Neuronal stem cell (in vitro differentiated cells): ENCODE measurements at regions not wholly inside any gene's neighbourhood (a gene's known extent, or its start where the extent isn't known, plus 50 kb on each side); places are given as distances from the start of the nearest gene placed in this dataset.

Source experiments
- DNase-seq: peaks from one replicate; pipeline ENCODE4 v3.0.0-alpha.2; 2013; ENCODE audit warnings: low spot score
- H2AFZ ChIP-seq: one replicate; pipeline ENCODE4 v1.6.1; 2013; ENCODE audit warnings: mild to moderate bottlenecking, low read length, inconsistent platforms
- H2AK5ac ChIP-seq: 2 replicates; pipeline ENCODE4 v1.6.1; 2013; ENCODE audit warnings: low read depth, mild to moderate bottlenecking, inconsistent platforms, low read length, moderate library complexity, mixed read lengths
- H2BK120ac ChIP-seq: 2 replicates; pipeline ENCODE4 v1.6.1; 2013; ENCODE audit warnings: low read depth, mild to moderate bottlenecking, inconsistent platforms, low read length, moderate library complexity, mixed read lengths
- H2BK12ac ChIP-seq: one replicate; pipeline ENCODE4 v1.6.1; 2013; ENCODE audit warnings: low read length, inconsistent platforms
- H2BK15ac ChIP-seq: 2 replicates; pipeline ENCODE4 v1.6.1; 2013; ENCODE audit warnings: mild to moderate bottlenecking, low read length, inconsistent platforms, mixed read lengths
- H2BK5ac ChIP-seq: one replicate; pipeline ENCODE4 v1.6.1; 2013; ENCODE audit warnings: inconsistent platforms, mild to moderate bottlenecking, low read length, moderate library complexity
- H3K14ac ChIP-seq: one replicate; pipeline ENCODE4 v1.6.1; 2013; ENCODE audit warnings: low read length, inconsistent platforms
- H3K18ac ChIP-seq: 2 replicates; pipeline ENCODE4 v1.6.1; 2013; ENCODE audit warnings: low read length, inconsistent platforms
- H3K23ac ChIP-seq: 2 replicates; pipeline ENCODE4 v1.6.1; 2013; ENCODE audit warnings: low read depth, mild to moderate bottlenecking, mixed read lengths, low read length, inconsistent platforms; ENCODE audit not compliant: poor library complexity
- H3K27ac ChIP-seq: replicated peaks from 3 replicates; pipeline ENCODE4 v1.5.1; 2013; ENCODE audit warnings: low read length, inconsistent platforms
- H3K27me3 ChIP-seq, 3 experiments: 2 replicates each; pipeline ENCODE4 v1.6.1; 2013; ENCODE audit warnings: low read length in 3 of 3, mild to moderate bottlenecking in 2 of 3, inconsistent platforms in 1 of 3, low read depth in 1 of 3, mixed read lengths in 1 of 3, moderate library complexity in 1 of 3; ENCODE audit not compliant: control insufficient read depth in 3 of 3, insufficient read depth in 3 of 3
- H3K36me3 ChIP-seq, 2 donors: replicated peaks in 1 of 2; 2 replicates each; pipeline ENCODE4 v1.6.1; 2013; ENCODE audit warnings: low read length in 2 of 2; ENCODE audit not compliant: control insufficient read depth in 2 of 2, insufficient read depth in 2 of 2
- H3K4ac ChIP-seq: 2 replicates; pipeline ENCODE4 v1.6.1; 2013; ENCODE audit warnings: inconsistent platforms, mild to moderate bottlenecking, low read length, moderate library complexity
- H3K4me1 ChIP-seq, 2 donors: 1 replicate in 1 of 2; 2 replicates in 1 of 2; pipeline ENCODE4 v1.6.1; 2013; ENCODE audit warnings: low read length in 2 of 2, low read depth in 1 of 2; ENCODE audit not compliant: control insufficient read depth in 2 of 2, insufficient read depth in 1 of 2
- H3K4me2 ChIP-seq: one replicate; pipeline ENCODE4 v1.6.1; 2013; ENCODE audit warnings: mild to moderate bottlenecking, low read length, inconsistent platforms; ENCODE audit not compliant: insufficient read depth, poor library complexity, severe bottlenecking
- H3K4me3 ChIP-seq, 2 donors: 2 replicates each; pipeline ENCODE4 v1.5.1; 2013; ENCODE audit warnings: low read length in 2 of 2, mild to moderate bottlenecking in 2 of 2, inconsistent platforms in 1 of 2, moderate library complexity in 1 of 2
- H3K79me1 ChIP-seq: one replicate; pipeline ENCODE4 v1.6.1; 2013; ENCODE audit warnings: low read depth, mild to moderate bottlenecking, inconsistent platforms, low read length, moderate library complexity
- H3K9ac ChIP-seq: one replicate; pipeline ENCODE4 v1.6.1; 2013; ENCODE audit warnings: mild to moderate bottlenecking, low read depth, low read length, inconsistent platforms; ENCODE audit not compliant: poor library complexity
- H3K9me3 ChIP-seq, 2 donors: replicated peaks in 1 of 2; 2 replicates each; pipeline versions ENCODE3 to v1.6.1; 2013; ENCODE audit warnings: low read length in 2 of 2, mild to moderate bottlenecking in 2 of 2, inconsistent platforms in 1 of 2, low read depth in 1 of 2, mixed read lengths in 1 of 2, moderate library complexity in 1 of 2; ENCODE audit not compliant: control insufficient read depth in 2 of 2, insufficient read depth in 1 of 2
- H4K8ac ChIP-seq: one replicate; pipeline ENCODE4 v1.6.1; 2013; ENCODE audit warnings: low read depth, mild to moderate bottlenecking, inconsistent platforms, low read length, moderate library complexity
- H4K91ac ChIP-seq: one replicate; pipeline ENCODE4 v1.6.1; 2013; ENCODE audit warnings: low read length, low read depth, mild to moderate bottlenecking, inconsistent platforms; ENCODE audit not compliant: poor library complexity
- WGBS, 2 donors: extraction: QIAGEN DNeasy Blood & Tissue Kit; methylation state at CpG; one replicate each; pipeline ENCODE4 v1.1.7; 2013; ENCODE audit warnings: missing lambda C conversion rate in 2 of 2, mixed read lengths in 1 of 2; ENCODE audit not compliant: insufficient read length in 2 of 2, insufficient replicate concordance in 1 of 2; ENCODE audit errors: extremely low coverage in 2 of 2; 5-methylcytosine and 5-hydroxymethylcytosine counted together

DNA sequence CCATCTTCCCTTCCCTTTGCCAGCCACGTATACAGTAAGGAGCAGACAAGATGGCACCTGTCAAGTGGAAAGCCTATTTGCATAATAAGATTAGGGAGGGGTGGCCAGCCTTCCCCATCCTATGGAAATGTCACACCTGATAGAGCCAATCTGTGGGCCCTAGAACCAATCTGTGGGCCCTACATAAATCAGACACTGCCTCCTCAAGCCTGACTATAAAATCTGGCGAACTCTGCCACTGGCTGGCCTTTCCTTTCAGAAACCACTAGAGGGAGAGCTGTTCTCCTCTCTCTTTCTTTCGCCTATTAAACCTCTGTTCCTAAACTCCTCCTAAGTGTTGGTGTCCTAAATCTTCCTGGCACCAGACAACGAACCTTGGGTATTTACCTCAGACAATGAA lies 231.5 kb upstream of the KLHL1 start:
- Histone ChIP-seq H3K4me3 (no peak overlapping the region), H3K14ac (no peak overlapping the region), H2AFZ (peak overlapping the region; percentile 69), H3K4me1 (no peaks in the 10 kb centered on the region), H3K36me3 (no peaks in the 10 kb centered on the region), H3K4ac (no peak overlapping the region), H3K23ac (no peak overlapping the region), H3K27ac (no peak overlapping the region), H3K79me1 (no peaks in the 10 kb centered on the region), H3K4me2 (no peak overlapping the region), H2BK120ac (no peak overlapping the region), H3K27me3 (no peaks in the 10 kb centered on the region), H4K8ac (no peak overlapping the region), H3K9ac (no peak overlapping the region), H4K91ac (no peak overlapping the region), H2AK5ac (no peak overlapping the region), H3K18ac (no peak overlapping the region), H2BK5ac (no peak overlapping the region), H3K9me3 (no peaks in the 10 kb centered on the region), H2BK15ac (no peak overlapping the region), H2BK12ac (no peak overlapping the region)
- DNase-seq: no peak
- no CpG with 5 or more reads among the region's 4 CpGs for WGBS, 2 donors

GRCh38 chr13:70338609-70339008 lies 230.4 kb upstream of the KLHL1 start:
- H2BK12ac ChIP-seq: no peak overlapping the region
- no peak for DNase-seq
- no peaks in the 10 kb centered on the region for H3K4me1 ChIP-seq
- H3K4me3 ChIP-seq: no peak overlapping the region
- no peak overlapping the region for H2BK15ac ChIP-seq
- no peak overlapping the region for H3K18ac ChIP-seq
- no peak overlapping the region for H2AFZ ChIP-seq
- H3K4ac ChIP-seq: no peak overlapping the region
- H3K27me3 ChIP-seq: no peaks in the 10 kb centered on the region
- no peak overlapping the region for H3K9ac ChIP-seq
- H3K36me3 ChIP-seq: no peaks in the 10 kb centered on the region
- no peaks in the 10 kb centered on the region for H3K9me3 ChIP-seq
- H4K8ac ChIP-seq: no peak overlapping the region
- no peaks in the 10 kb centered on the region for H3K79me1 ChIP-seq
- no peak overlapping the region for H2AK5ac ChIP-seq
- no peak overlapping the region for H4K91ac ChIP-seq
- no peak overlapping the region for H3K14ac ChIP-seq
- no peak overlapping the region for H3K27ac ChIP-seq
- no peak overlapping the region for H2BK5ac ChIP-seq
- H3K4me2 ChIP-seq: no peak overlapping the region
- WGBS, 2 donors: no CpG with 5 or more reads among the region's 1 CpG
- H2BK120ac ChIP-seq: no peak overlapping the region
- no peak overlapping the region for H3K23ac ChIP-seq

DNA sequence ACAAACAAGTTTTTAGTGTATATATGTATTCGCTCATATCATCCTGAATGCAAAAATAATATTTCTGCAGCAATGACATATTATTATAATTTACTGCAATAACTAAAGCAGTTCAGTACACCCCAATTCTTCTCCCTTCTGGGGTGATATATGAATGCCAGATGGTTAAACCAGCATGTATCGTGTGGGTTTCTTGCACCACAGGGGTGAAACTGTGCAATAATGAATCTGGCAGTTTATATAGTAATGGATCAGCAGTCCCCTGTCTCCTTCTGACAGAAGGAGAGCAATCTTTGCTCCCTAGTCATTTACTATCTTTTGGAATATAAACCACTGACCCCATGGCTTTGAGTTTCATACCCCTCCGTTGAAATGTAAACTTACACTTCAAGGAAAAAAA lies 228.6 kb upstream of the KLHL1 start:
- Histone ChIP-seq H3K79me1 (no peaks in the 10 kb centered on the region), H3K4me2 (no peak overlapping the region), H3K27me3 (no peaks in the 10 kb centered on the region), H3K9ac (no peak overlapping the region), H2BK15ac (no peak overlapping the region), H3K18ac (no peak overlapping the region), H3K4me3 (no peak overlapping the region), H2BK5ac (no peak overlapping the region), H3K27ac (no peak overlapping the region), H3K23ac (no peak overlapping the region), H3K9me3 (no peaks in the 10 kb centered on the region), H2AFZ (no peak overlapping the region), H2AK5ac (no peak overlapping the region), H2BK12ac (no peak overlapping the region), H4K8ac (no peak overlapping the region), H3K4me1 (no peaks in the 10 kb centered on the region), H3K36me3 (no peaks in the 10 kb centered on the region), H3K4ac (no peak overlapping the region), H4K91ac (no peak overlapping the region), H2BK120ac (no peak overlapping the region), H3K14ac (no peak overlapping the region)
- DNase-seq: no peak
- WGBS, 2 donors: no CpG with 5 or more reads among the region's 3 CpGs

DNA sequence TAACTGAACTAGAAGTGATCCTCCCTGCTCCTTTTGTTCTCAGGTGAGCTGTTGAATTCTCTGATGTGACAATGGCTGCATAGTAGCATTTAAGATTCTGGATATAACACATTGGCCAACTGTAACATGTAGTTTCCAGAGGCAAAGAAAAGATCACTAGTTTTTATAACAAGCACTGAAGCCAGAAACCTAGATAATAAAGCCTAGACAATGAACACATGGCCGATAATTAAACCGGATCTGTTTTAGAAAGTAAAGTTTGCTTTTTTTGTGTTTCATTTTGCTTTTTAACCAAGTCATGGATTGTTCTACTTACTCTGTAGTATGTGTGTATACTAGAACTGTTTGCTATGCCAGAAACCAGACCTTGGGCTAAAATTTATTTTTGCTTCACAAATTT lies 225.5 kb upstream of the KLHL1 start:
- Histone ChIP-seq H2AK5ac (no peak overlapping the region), H2BK120ac (no peak overlapping the region), H3K4me3 (no peak overlapping the region), H3K27ac (no peak overlapping the region), H2BK15ac (no peak overlapping the region), H4K91ac (no peak overlapping the region), H2BK5ac (no peak overlapping the region), H3K4me1 (no peaks in the 10 kb centered on the region), H3K9ac (no peak overlapping the region), H3K36me3 (no peaks in the 10 kb centered on the region), H2AFZ (no peak overlapping the region), H3K4me2 (no peak overlapping the region), H3K18ac (no peak overlapping the region), H4K8ac (no peak overlapping the region), H3K9me3 (no peaks in the 10 kb centered on the region), H3K79me1 (no peaks in the 10 kb centered on the region), H3K4ac (no peak overlapping the region), H3K27me3 (no peaks in the 10 kb centered on the region), H3K14ac (no peak overlapping the region), H2BK12ac (no peak overlapping the region), H3K23ac (no peak overlapping the region)
- no CpG with 5 or more reads among the region's 2 CpGs for WGBS, 2 donors
- DNase-seq: no peak
